HG03280 (cell line): ENCODE measurements at regions not wholly inside any gene's neighbourhood (a gene's known extent, or its start where the extent isn't known, plus 50 kb on each side); places are given as distances from the start of the nearest gene placed in this dataset.
"Not testable (repeated sequence)": the region's sequence is repeated elsewhere in the genome, so short reads cannot be mapped to it uniquely, and the experiment has no call there.

Experiments used
- ATAC-seq: cut with Tn5 transposase; IDR thresholded peaks from one replicate; pipeline ENCODE4 v1.9.1; 2021; ENCODE audit warnings: mild to moderate bottlenecking, moderate library complexity; ENCODE audit not compliant: unreplicated experiment

GRCh38 chr10:64103750-64104470 is 582.7 kb downstream of the REEP3 start:
- no peak for ATAC-seq

GRCh38 chr10:64109926-64110495 is 588.8 kb downstream of the REEP3 start:
- no peak for ATAC-seq

GRCh38 chr10:64112701-64113355 is 591.6 kb downstream of the REEP3 start:
- no peak for ATAC-seq

GRCh38 chr10:64113375-64113774 is 592.2 kb downstream of the REEP3 start:
- ATAC-seq = no peak

GRCh38 chr10:64113792-64114191 is 592.6 kb downstream of the REEP3 start:
- no peak for ATAC-seq

- no peak for ATAC-seq
These were observed 594.3 kb downstream of the REEP3 start for GRCh38 chr10:64115471-64115870.

GRCh38 chr10:64115908-64116643 is 594.9 kb downstream of the REEP3 start:
- ATAC-seq = no peak

- ATAC-seq = no peak
These were observed 595.5 kb downstream of the REEP3 start for GRCh38 chr10:64116707-64117106.

GRCh38 chr10:64118736-64119135 is 597.5 kb downstream of the REEP3 start:
- no peak for ATAC-seq

GRCh38 chr10:64120301-64120980 is 599.2 kb downstream of the REEP3 start:
- ATAC-seq = not testable (repeated sequence)

GRCh38 chr10:64130152-64130551 is 609.0 kb downstream of the REEP3 start:
- ATAC-seq = no peak

- ATAC-seq = no peak
These were observed 613.5 kb downstream of the REEP3 start for GRCh38 chr10:64134676-64135075.

- peak; percentile 55 for ATAC-seq
These were observed 621.2 kb downstream of the REEP3 start for GRCh38 chr10:64142395-64142794.

GRCh38 chr10:64148607-64149006 is 627.4 kb downstream of the REEP3 start:
- no peak for ATAC-seq

- ATAC-seq = no peak
These were observed 635.0 kb downstream of the REEP3 start for GRCh38 chr10:64156166-64156565.

- ATAC-seq = no peak
These were observed 637.4 kb downstream of the REEP3 start for GRCh38 chr10:64158551-64158950.

- ATAC-seq = no peak
These were observed 639.0 kb downstream of the REEP3 start for GRCh38 chr10:64159910-64160872.

- no peak for ATAC-seq
These were observed 649.6 kb downstream of the REEP3 start for GRCh38 chr10:64170791-64171190.

GRCh38 chr10:64173826-64174225 is 652.6 kb downstream of the REEP3 start:
- ATAC-seq = no peak
